ENCODE measurements at regions not wholly inside any gene's neighbourhood (a gene's known extent, or its start where the extent isn't known, plus 50 kb on each side); places are given as distances from the start of the nearest gene placed in this dataset.
A peak's percentile ranks its signal among the peaks of the same experiment; 100 is the strongest.
"Not testable (repeated sequence)": the region's sequence is repeated elsewhere in the genome, so short reads cannot be mapped to it uniquely, and the experiment has no call there.

DNA sequence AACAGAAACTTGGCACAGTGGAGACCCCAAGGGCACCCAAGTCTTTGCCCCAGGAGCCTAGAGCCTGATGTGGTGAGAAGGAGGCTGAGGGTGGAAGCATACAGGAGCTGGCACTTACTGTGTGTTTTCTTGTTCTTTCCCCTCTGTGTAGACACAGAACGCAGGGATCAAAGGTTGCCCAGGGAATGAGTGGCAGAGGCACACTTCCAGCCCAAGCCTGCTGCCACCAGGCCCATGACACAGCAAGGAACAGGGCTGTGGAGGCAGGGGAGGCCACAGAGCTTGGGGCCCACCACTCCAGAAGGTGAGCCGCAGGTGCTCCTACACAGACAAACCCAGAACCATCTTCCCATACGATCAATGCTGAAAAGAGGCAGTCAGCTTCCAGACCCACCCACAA, 73.9 kb upstream of the S1PR3 start:
- Mint-ChIP-seq H3K27me3 (ENCODE audit: low read depth) (peaks cover 26% of the 10 kb centered on the region), H3K4me3 (ENCODE audit: low read depth) (no peak overlapping the region), H3K9me3 (peaks cover 28% of the 10 kb centered on the region), H3K36me3 (ENCODE audit: low read depth) (peaks cover 8% of the 10 kb centered on the region), H3K4me1 (ENCODE audit: low read depth) (peaks cover 9% of the 10 kb centered on the region), H3K27ac (no peak overlapping the region)
- no peak for DNase-seq (ENCODE audit: low spot score)
- intact Hi-C loops (cut with micrococcal nuclease) = no loop called here

DNA sequence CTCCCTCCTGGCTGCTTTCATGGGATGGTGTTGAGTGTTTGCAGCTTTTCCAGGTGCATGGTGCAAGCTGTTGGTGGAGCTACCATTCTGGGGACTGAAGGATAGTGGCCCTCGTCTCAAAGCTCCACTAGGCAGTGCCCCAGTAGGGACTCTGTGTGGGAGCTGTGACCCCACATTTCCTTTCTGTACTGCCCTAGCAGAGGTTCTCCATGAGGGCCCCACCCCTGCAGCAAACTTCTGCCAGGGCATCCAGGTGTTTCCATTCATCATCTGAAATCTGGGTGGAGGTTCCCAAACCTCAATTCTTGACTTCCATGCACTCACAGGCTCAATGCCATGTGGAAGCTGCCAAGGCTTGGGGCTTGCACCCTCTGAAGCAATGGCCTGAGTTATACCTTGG, 72.7 kb upstream of the S1PR3 start:
- H3K36me3 Mint-ChIP-seq (ENCODE audit: low read depth); DNase-seq (ENCODE audit: low spot score); H3K27ac Mint-ChIP-seq; intact Hi-C loops (cut with micrococcal nuclease); H3K4me3 Mint-ChIP-seq (ENCODE audit: low read depth): not testable (repeated sequence)
- peaks cover 28% of the 10 kb centered on the region for H3K9me3 Mint-ChIP-seq
- H3K27me3 Mint-ChIP-seq (ENCODE audit: low read depth) = peaks cover 24% of the 10 kb centered on the region
- H3K4me1 Mint-ChIP-seq (ENCODE audit: low read depth) = peaks cover 20% of the 10 kb centered on the region

DNA sequence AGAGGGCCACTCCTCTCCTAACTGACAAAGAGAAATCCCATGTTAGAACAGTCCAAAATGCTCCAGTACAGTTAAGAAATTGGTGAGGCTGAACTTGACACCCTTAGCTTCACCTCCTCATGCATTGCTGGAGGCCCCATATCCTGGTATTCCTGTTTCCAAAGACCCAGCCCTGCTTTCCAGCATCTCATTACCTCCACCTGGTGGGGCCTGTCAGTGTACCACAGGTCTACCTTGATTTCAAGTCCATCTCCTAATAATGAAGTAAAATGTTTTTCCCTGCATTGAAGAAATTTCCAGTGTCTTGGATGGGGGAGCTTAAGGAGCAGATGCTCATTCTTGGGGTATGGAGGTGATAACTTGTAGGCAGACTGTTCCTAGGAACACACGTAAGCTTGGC, 70.6 kb upstream of the S1PR3 start:
- peaks cover 28% of the 10 kb centered on the region for H3K9me3 Mint-ChIP-seq
- no peak for DNase-seq (ENCODE audit: low spot score)
- intact Hi-C loops (cut with micrococcal nuclease) = no loop called here
- H3K36me3 Mint-ChIP-seq (ENCODE audit: low read depth) = peaks cover 8% of the 10 kb centered on the region
- peaks cover 24% of the 10 kb centered on the region for H3K4me1 Mint-ChIP-seq (ENCODE audit: low read depth)
- no peak overlapping the region for H3K4me3 Mint-ChIP-seq (ENCODE audit: low read depth)
- H3K27me3 Mint-ChIP-seq (ENCODE audit: low read depth) = peaks cover 17% of the 10 kb centered on the region
- H3K27ac Mint-ChIP-seq = no peak overlapping the region

DNA sequence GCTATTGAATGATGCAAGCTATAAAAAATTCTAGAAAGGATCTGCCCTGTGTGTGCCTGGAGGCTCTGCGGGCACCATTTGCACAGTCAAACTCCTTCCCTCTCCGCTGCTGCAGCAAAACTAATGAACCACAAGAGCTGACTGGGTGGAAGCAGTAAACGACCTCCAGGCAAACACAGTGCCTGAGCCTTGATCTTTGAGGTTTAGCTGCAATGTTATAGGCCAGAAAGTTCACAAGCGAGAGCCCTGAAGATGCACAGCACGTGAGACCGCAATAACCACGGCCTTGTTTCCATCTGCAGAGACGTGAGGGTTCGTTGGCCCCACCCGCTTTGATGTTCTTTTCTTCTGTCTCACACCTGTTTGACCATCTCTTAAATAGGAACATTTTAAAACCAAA, 69.2 kb upstream of the S1PR3 start:
- H3K4me3 Mint-ChIP-seq (ENCODE audit: low read depth) = no peak overlapping the region
- peaks cover 24% of the 10 kb centered on the region for H3K4me1 Mint-ChIP-seq (ENCODE audit: low read depth)
- H3K36me3 Mint-ChIP-seq (ENCODE audit: low read depth) = peaks cover 8% of the 10 kb centered on the region
- H3K9me3 Mint-ChIP-seq = peaks cover 25% of the 10 kb centered on the region
- H3K27ac Mint-ChIP-seq = no peak overlapping the region
- intact Hi-C loops (cut with micrococcal nuclease) = no loop called here
- DNase-seq (ENCODE audit: low spot score) = peak; percentile 58
- H3K27me3 Mint-ChIP-seq (ENCODE audit: low read depth) = peaks cover 21% of the 10 kb centered on the region

DNA sequence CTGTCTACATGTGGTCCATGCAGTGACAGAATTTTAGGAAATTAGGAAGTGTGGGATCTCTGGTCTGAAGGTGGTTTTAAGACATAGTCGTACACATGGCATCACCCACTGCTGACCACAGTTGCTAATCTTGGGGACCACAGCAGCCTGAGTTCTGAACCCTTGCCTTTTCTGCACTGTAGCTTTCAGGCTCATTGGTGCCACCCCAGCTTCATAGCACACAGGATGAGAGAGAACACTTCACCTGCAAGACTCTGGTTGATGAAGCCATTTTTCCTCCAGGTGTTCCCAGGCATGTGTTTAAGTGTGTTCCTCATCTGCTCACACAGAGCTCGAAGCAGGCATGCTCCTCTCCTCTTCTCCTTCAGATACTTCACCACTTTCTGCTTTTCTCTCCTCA, 68.2 kb upstream of the S1PR3 start:
- no peak for DNase-seq (ENCODE audit: low spot score)
- Mint-ChIP-seq H3K4me1 (ENCODE audit: low read depth) (peaks cover 24% of the 10 kb centered on the region), H3K27ac (no peak overlapping the region), H3K9me3 (peaks cover 16% of the 10 kb centered on the region), H3K4me3 (ENCODE audit: low read depth) (no peak overlapping the region), H3K36me3 (ENCODE audit: low read depth) (peaks cover 8% of the 10 kb centered on the region), H3K27me3 (ENCODE audit: low read depth) (peaks cover 24% of the 10 kb centered on the region)
- intact Hi-C loops (cut with micrococcal nuclease) = no loop called here

DNA sequence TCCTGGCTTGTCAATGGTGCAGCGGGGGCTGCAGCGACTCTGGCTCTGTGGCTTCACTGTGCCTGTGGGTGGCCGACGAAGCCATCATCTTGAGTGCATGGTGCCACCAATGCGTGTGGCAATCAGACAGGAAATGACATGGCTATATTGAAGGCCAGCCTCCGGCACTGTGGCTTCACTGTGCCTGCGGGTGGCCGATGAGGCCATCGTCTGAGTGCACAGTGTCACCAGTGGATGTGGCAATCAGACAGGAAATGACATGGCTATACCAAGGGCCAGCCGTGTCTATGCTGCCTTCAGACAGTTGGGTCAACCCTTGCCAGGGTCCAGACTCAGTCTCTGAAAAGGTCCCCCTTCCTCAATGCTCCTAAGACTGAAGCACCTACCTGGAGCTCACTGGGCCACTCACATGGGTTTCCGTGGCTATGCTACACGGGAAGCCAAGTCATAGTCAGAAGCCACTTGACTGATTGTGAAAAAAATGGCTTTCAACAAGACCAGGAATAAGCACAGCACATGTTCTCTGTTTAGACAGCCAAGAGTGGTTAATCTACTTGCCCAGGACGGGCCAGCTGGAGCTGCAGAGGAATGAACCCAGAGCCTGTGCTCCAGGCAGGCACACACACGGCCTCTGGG, 67.5 kb upstream of the S1PR3 start:
- no peak for DNase-seq (ENCODE audit: low spot score)
- H3K9me3 Mint-ChIP-seq = peaks cover 12% of the 10 kb centered on the region
- peaks cover 24% of the 10 kb centered on the region for H3K4me1 Mint-ChIP-seq (ENCODE audit: low read depth)
- intact Hi-C loops (cut with micrococcal nuclease) = no loop called here
- H3K27ac Mint-ChIP-seq = no peak overlapping the region
- peaks cover 8% of the 10 kb centered on the region for H3K36me3 Mint-ChIP-seq (ENCODE audit: low read depth)
- no peak overlapping the region for H3K4me3 Mint-ChIP-seq (ENCODE audit: low read depth)
- peaks cover 29% of the 10 kb centered on the region for H3K27me3 Mint-ChIP-seq (ENCODE audit: low read depth)

DNA sequence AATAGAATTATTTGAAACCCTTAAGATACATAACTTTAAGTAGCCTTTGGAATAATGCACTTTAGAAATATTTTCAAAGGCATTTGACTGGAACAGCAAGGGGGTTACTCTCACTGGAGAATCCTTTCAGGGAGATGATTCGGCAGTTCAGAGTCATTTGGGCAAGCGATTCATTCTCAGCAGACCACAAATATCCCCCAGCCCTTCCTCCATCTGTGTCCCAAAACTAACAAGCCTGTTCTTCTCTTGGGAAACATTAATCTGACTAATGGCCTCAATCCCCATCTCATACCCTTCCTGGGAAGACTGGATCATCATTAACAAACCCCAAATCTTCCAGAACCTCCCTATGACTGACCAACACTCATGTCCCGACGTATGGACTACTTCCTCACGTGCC, 65.8 kb upstream of the S1PR3 start:
- DNase-seq (ENCODE audit: low spot score) = no peak
- Mint-ChIP-seq H3K4me1 (ENCODE audit: low read depth) (peaks cover 24% of the 10 kb centered on the region), H3K36me3 (ENCODE audit: low read depth) (no peaks in the 10 kb centered on the region), H3K9me3 (no peaks in the 10 kb centered on the region), H3K27me3 (ENCODE audit: low read depth) (peaks cover 36% of the 10 kb centered on the region), H3K27ac (no peak overlapping the region), H3K4me3 (ENCODE audit: low read depth) (no peak overlapping the region)
- intact Hi-C loops (cut with micrococcal nuclease) = no loop called here

DNA sequence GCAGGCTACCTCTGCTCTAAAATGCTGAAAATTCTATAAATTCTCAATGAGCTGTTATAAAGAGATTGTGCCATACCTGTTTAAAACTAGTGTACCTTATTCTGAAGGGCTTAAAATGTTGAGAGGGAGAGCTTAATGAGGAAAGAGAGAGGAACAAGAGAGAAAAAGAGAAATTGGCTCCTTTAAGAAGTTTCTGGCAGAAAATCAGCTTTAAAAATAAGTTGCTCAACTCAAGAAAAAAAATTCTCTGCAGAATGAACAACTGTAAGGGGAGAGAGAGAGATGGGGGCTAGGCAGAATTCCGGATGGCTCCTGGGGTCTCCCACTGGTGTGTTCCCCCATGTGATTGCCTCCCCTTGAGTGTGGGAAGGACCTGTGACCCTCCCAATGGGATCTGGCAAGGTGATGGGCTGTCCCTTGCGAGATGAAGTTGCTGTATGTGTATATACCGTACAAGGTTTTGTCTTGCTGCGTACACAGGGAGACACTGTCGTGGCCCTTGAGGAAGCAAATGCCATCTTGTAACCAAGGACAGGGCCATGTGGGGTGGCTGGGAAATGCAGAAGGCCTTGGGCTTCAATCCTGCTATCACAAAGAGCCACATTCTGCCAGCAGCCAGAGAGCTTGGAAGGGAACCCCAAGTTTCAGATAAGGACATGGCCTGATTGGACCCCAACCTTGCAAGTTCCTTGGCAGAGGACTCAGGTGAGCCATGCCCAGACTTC, 64.3 kb upstream of the S1PR3 start:
- H3K4me3 Mint-ChIP-seq (ENCODE audit: low read depth) = no peak overlapping the region
- no peaks in the 10 kb centered on the region for H3K36me3 Mint-ChIP-seq (ENCODE audit: low read depth)
- H3K9me3 Mint-ChIP-seq = no peaks in the 10 kb centered on the region
- peaks cover 42% of the 10 kb centered on the region for H3K27me3 Mint-ChIP-seq (ENCODE audit: low read depth)
- no peak for DNase-seq (ENCODE audit: low spot score)
- H3K4me1 Mint-ChIP-seq (ENCODE audit: low read depth) = peaks cover 20% of the 10 kb centered on the region
- intact Hi-C loops (cut with micrococcal nuclease) = no loop called here
- H3K27ac Mint-ChIP-seq = no peak overlapping the region

DNA sequence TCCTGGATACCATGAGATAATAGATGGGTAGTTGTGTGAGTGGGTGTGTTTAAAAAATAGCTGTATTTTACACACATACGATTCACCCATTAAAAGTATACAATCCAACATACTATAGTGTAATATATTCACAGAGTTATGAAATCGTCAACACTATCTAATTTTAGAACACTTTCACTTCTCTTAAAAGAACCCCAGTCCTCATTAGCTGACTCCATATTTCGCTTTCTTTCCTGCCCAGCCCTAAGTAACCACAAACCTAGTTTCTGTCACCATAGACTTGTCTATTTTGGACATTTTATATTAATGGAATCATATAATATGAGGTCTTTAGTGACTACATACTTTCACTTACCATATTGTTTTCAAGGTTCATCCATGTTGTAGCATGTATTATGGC, 63.8 kb upstream of the S1PR3 start:
- Mint-ChIP-seq H3K36me3 (ENCODE audit: low read depth) (no peaks in the 10 kb centered on the region), H3K9me3 (no peaks in the 10 kb centered on the region), H3K4me1 (ENCODE audit: low read depth) (peaks cover 14% of the 10 kb centered on the region), H3K27me3 (ENCODE audit: low read depth) (peaks cover 47% of the 10 kb centered on the region), H3K27ac (no peak overlapping the region), H3K4me3 (ENCODE audit: low read depth) (no peak overlapping the region)
- DNase-seq (ENCODE audit: low spot score) = no peak
- intact Hi-C loops (cut with micrococcal nuclease) = no loop called here

DNA sequence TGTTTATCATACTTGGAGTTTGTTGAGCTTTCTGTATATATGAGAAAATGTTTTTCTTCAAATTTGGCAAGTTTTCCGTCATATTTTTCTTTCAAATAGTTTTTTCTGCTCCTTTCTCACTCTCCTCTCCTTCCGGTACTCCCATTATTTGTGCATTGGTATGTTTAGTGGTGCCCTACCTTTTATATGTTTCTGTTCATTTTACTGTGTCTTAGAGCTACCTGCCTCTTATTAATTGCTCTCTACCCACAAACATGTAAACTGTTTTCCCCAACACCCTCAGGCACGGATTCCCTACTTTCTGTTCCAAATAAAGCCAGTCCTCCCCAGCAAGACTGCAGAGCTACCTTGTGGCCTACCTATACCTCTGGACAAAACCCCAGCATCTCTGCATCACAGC, 60.6 kb upstream of the S1PR3 start:
- Mint-ChIP-seq H3K4me1 (ENCODE audit: low read depth) (peaks cover 1% of the 10 kb centered on the region), H3K9me3 (no peaks in the 10 kb centered on the region), H3K36me3 (ENCODE audit: low read depth) (no peaks in the 10 kb centered on the region), H3K4me3 (ENCODE audit: low read depth) (no peak overlapping the region), H3K27ac (no peak overlapping the region), H3K27me3 (ENCODE audit: low read depth) (peaks cover 57% of the 10 kb centered on the region)
- intact Hi-C loops (cut with micrococcal nuclease) = no loop called here
- DNase-seq (ENCODE audit: low spot score) = no peak

DNA sequence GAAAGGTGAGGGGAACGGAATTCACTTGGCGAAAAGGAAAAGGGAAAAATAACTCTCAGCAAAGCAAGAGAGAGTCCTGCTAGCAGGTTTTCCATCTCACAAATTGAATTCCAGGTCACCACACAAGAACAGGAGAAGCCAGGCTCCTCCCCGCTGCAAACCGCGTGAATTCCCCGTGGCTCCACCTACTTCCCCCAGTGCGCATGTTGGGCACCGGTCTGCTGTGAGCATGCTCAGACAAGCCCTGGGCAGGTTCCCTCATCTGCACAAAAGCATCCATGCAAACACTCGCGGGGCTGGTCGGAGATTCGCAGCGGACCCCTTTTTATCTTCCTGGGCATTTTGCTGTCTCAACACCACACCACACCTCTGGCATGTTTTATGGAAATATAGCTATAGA, 58.5 kb upstream of the S1PR3 start:
- no peak for DNase-seq (ENCODE audit: low spot score)
- Mint-ChIP-seq H3K4me3 (ENCODE audit: low read depth) (no peak overlapping the region), H3K27me3 (ENCODE audit: low read depth) (peaks cover 55% of the 10 kb centered on the region), H3K4me1 (ENCODE audit: low read depth) (peaks cover 1% of the 10 kb centered on the region), H3K36me3 (ENCODE audit: low read depth) (no peaks in the 10 kb centered on the region), H3K9me3 (no peaks in the 10 kb centered on the region), H3K27ac (no peak overlapping the region)
- intact Hi-C loops (cut with micrococcal nuclease) = no loop called here

DNA sequence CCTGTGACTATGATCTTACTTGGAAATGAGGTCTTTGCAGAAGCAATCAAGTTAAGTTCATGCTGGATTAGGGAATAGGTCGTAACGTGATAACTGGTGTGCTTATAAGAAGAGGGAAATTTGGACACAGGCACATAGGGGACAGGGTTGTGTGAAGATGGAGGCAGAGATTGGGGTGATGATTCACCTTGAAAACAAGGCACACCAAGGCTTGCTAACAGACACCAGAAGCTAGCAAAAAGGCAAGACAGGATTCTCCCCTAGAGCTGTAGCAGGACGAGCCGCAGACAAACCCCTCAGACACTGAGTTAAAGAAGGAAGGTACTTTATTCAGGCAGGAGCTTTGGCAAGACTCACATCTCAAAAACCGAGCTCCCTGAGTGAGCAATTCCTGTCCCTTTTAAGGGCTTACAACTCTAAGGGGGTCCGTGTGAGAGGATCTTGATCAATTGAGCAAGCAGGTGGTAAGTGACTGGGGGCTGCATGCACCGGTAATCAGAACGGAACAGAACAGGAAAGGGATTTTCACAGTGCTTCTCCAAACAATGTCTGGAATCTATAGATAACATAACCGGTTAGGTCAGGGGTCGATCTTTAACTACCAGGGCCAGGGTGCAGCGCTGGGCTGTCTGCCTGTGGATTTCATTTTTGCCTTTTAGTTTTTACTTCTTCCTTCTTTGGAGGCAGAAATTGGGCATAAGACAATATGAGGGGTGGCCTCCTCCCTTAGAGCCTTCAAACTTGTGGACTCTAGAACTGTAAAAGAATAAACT, 57.5 kb upstream of the S1PR3 start:
- Mint-ChIP-seq H3K27ac (no peak overlapping the region), H3K27me3 (ENCODE audit: low read depth) (peaks cover 51% of the 10 kb centered on the region), H3K4me3 (ENCODE audit: low read depth) (no peak overlapping the region), H3K36me3 (ENCODE audit: low read depth) (no peaks in the 10 kb centered on the region), H3K9me3 (no peaks in the 10 kb centered on the region), H3K4me1 (ENCODE audit: low read depth) (peaks cover 1% of the 10 kb centered on the region)
- intact Hi-C loops (cut with micrococcal nuclease) = no loop called here
- no peak for DNase-seq (ENCODE audit: low spot score)

DNA sequence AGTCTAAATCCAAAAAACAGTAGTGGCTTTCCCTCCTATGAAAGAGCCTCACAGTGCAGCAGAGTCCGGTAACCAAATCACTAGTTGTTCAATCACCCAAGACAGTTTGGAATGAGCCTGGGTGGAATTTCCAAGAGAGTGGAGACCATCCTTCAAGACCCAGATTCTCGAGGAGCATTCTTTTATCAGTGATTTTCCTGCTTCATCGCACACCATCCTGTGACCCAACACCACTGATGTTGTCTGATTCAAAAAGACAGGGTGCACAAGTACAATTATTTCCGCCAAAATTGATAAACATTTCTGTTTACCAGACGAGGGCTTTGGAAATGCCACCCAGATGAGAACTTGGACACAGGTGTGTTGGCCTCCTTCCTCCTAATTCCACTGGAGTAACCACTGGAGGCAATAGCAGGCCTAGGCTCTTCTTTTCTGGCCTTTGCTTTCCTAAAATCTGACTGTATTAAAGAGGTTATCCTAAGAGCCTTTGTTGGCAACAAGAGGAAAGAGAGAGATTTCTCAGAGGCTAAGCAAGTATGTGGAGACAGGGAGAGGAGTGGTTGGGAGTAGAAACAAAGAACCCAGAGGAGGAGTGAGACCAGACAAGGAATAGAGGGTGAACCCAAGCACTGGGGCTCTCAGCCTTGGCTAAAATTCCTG, 56.3 kb upstream of the S1PR3 start:
- Mint-ChIP-seq H3K9me3 (no peaks in the 10 kb centered on the region), H3K27me3 (ENCODE audit: low read depth) (peaks cover 44% of the 10 kb centered on the region), H3K4me1 (ENCODE audit: low read depth) (peaks cover 1% of the 10 kb centered on the region), H3K27ac (no peak overlapping the region), H3K36me3 (ENCODE audit: low read depth) (no peaks in the 10 kb centered on the region), H3K4me3 (ENCODE audit: low read depth) (no peak overlapping the region)
- DNase-seq (ENCODE audit: low spot score) = no peak
- intact Hi-C loops (cut with micrococcal nuclease) = no loop called here
